GM04503 (cell line): ENCODE measurements at regions not wholly inside any gene's neighbourhood (a gene's known extent, or its start where the extent isn't known, plus 50 kb on each side); places are given as distances from the start of the nearest gene placed in this dataset.

Source experiments
- DNase-seq: peaks from one replicate; pipeline ENCODE4 v3.0.0-alpha.2; 2012; ENCODE audit warnings: low read depth

- no peak for DNase-seq
Measured at GRCh38 chr19:31981545-31981944, 363.9 kb upstream of the ZNF507 start.

GRCh38 chr19:31983647-31984046, 361.8 kb upstream of the ZNF507 start:
- DNase-seq, result no peak

GRCh38 chr19:31985001-31985605, 360.3 kb upstream of the ZNF507 start:
- no peak for DNase-seq

- no peak for DNase-seq
Measured at GRCh38 chr19:31986951-31987350, 358.5 kb upstream of the ZNF507 start.

- DNase-seq, result no peak
Measured at GRCh38 chr19:31988256-31988655, 357.2 kb upstream of the ZNF507 start.

GRCh38 chr19:31991984-31992655, 353.3 kb upstream of the ZNF507 start:
- no peak for DNase-seq

- DNase-seq, result no peak
Measured at GRCh38 chr19:31992750-31993149, 352.7 kb upstream of the ZNF507 start.

GRCh38 chr19:31995546-31995945, 349.9 kb upstream of the ZNF507 start:
- DNase-seq, result no peak

GRCh38 chr19:32010071-32010470, 335.3 kb upstream of the ZNF507 start:
- DNase-seq, result no peak

GRCh38 chr19:32012206-32012605, 333.2 kb upstream of the ZNF507 start:
- DNase-seq, result no peak

GRCh38 chr19:32012886-32013631, 332.4 kb upstream of the ZNF507 start:
- no peak for DNase-seq

GRCh38 chr19:32017176-32017953, 328.0 kb upstream of the ZNF507 start:
- no peak for DNase-seq

- DNase-seq, result peak; percentile 9
Measured at GRCh38 chr19:32018014-32018413, 327.4 kb upstream of the ZNF507 start.

- no peak for DNase-seq
Measured at GRCh38 chr19:32020538-32020937, 324.9 kb upstream of the ZNF507 start.

- no peak for DNase-seq
Measured at GRCh38 chr19:32022044-32022640, 323.3 kb upstream of the ZNF507 start.

- DNase-seq, result no peak
Measured at GRCh38 chr19:32022731-32023563, 322.5 kb upstream of the ZNF507 start.

- no peak for DNase-seq
Measured at GRCh38 chr19:32023564-32023832, 321.9 kb upstream of the ZNF507 start.

GRCh38 chr19:32029235-32029634, 316.2 kb upstream of the ZNF507 start:
- DNase-seq, result no peak

- DNase-seq, result no peak
Measured at GRCh38 chr19:32032561-32032960, 312.8 kb upstream of the ZNF507 start.

GRCh38 chr19:32035626-32036025, 309.8 kb upstream of the ZNF507 start:
- DNase-seq, result no peak
